Dendritic cell treated with granulocyte-macrophage colony-stimulating factor and Interleukin-4, amounts not matched to agents 40 ng/mL and 50 ng/mL, for 4 days (primary cell): ENCODE measurements at regions not wholly inside any gene's neighbourhood (a gene's known extent, or its start where the extent isn't known, plus 50 kb on each side); places are given as distances from the start of the nearest gene placed in this dataset.

ENCODE experiments used
- H3K27ac Mint-ChIP-seq: one replicate; pipeline ENCODE4 v1.8.0; 2022; ENCODE audit warnings: mild to moderate bottlenecking, mixed read lengths
- H3K27me3 Mint-ChIP-seq: one replicate; pipeline ENCODE4 v1.8.0; 2022; ENCODE audit warnings: mild to moderate bottlenecking, mixed read lengths
- H3K36me3 Mint-ChIP-seq: one replicate; pipeline ENCODE4 v1.8.0; 2022; ENCODE audit warnings: low read depth, mixed read lengths
- H3K4me1 Mint-ChIP-seq: one replicate; pipeline ENCODE4 v1.8.0; 2022; ENCODE audit warnings: low read depth, mixed read lengths
- H3K4me3 Mint-ChIP-seq: one replicate; pipeline ENCODE4 v1.8.0; 2022; ENCODE audit warnings: mild to moderate bottlenecking, moderate library complexity, mixed read lengths
- H3K9me3 Mint-ChIP-seq: one replicate; pipeline ENCODE4 v1.8.0; 2022; ENCODE audit warnings: mixed read lengths
- intact Hi-C: fragments of 100-400 bp; cut with micrococcal nuclease; formaldehyde crosslinking; loops from one replicate; pipeline ENCODE4 v1.15.0; 2022

- intact Hi-C loops: no loop called here
- Mint-ChIP-seq H3K4me1 (no peaks in the 10 kb centered on the region), H3K9me3 (no peaks in the 10 kb centered on the region), H3K4me3 (no peak overlapping the region), H3K27me3 (peaks cover 3% of the 10 kb centered on the region), H3K27ac (no peak overlapping the region), H3K36me3 (no peaks in the 10 kb centered on the region)
These were observed 121.6 kb upstream of the VEPH1 start for GRCh38 chr3:157624801-157625200.

- Mint-ChIP-seq H3K36me3 (no peaks in the 10 kb centered on the region), H3K4me3 (no peak overlapping the region), H3K9me3 (no peaks in the 10 kb centered on the region), H3K27me3 (peaks cover 8% of the 10 kb centered on the region), H3K27ac (no peak overlapping the region), H3K4me1 (no peaks in the 10 kb centered on the region)
- intact Hi-C loops: loop anchor here (2.0 to 10.0 kb wide), 3 partner anchors 696 to 914 kb away; no protein-coding TSS in a partner anchor
These were observed 115.7 kb upstream of the VEPH1 start for GRCh38 chr3:157618886-157619285.

- no peaks in the 10 kb centered on the region for H3K9me3 Mint-ChIP-seq
- H3K4me1 Mint-ChIP-seq: no peaks in the 10 kb centered on the region
- no peaks in the 10 kb centered on the region for H3K36me3 Mint-ChIP-seq
- no peak overlapping the region for H3K4me3 Mint-ChIP-seq
- intact Hi-C loops: loop anchor here (2.0 to 10.0 kb wide), 3 partner anchors 697 to 915 kb away; no protein-coding TSS in a partner anchor
- peaks cover 7% of the 10 kb centered on the region for H3K27me3 Mint-ChIP-seq
- H3K27ac Mint-ChIP-seq: no peak overlapping the region
These were observed 115.0 kb upstream of the VEPH1 start for GRCh38 chr3:157618075-157618760.

GRCh38 chr3:157614896-157615295 lies 111.7 kb upstream of the VEPH1 start:
- intact Hi-C loops: loop anchor here (10.0 kb wide), 1 partner anchor 700 kb away; no protein-coding TSS in a partner anchor
- Mint-ChIP-seq H3K27me3 (peaks cover 6% of the 10 kb centered on the region), H3K36me3 (no peaks in the 10 kb centered on the region), H3K4me3 (no peak overlapping the region), H3K4me1 (peaks cover 8% of the 10 kb centered on the region), H3K27ac (no peak overlapping the region), H3K9me3 (peaks cover 11% of the 10 kb centered on the region)

- intact Hi-C loops: loop anchor here (10.0 kb wide), 1 partner anchor 703 kb away; no protein-coding TSS in a partner anchor
- H3K9me3 Mint-ChIP-seq: peaks cover 11% of the 10 kb centered on the region
- H3K27ac Mint-ChIP-seq: no peak overlapping the region
- peaks cover 11% of the 10 kb centered on the region for H3K4me1 Mint-ChIP-seq
- peaks cover 21% of the 10 kb centered on the region for H3K27me3 Mint-ChIP-seq
- H3K4me3 Mint-ChIP-seq: no peak overlapping the region
- H3K36me3 Mint-ChIP-seq: no peaks in the 10 kb centered on the region
These were observed 108.4 kb upstream of the VEPH1 start for GRCh38 chr3:157611536-157612076.

- peaks cover 16% of the 10 kb centered on the region for H3K4me1 Mint-ChIP-seq
- no peak overlapping the region for H3K4me3 Mint-ChIP-seq
- no peaks in the 10 kb centered on the region for H3K36me3 Mint-ChIP-seq
- H3K27ac Mint-ChIP-seq: no peak overlapping the region
- peaks cover 11% of the 10 kb centered on the region for H3K9me3 Mint-ChIP-seq
- peaks cover 22% of the 10 kb centered on the region for H3K27me3 Mint-ChIP-seq
- intact Hi-C loops: loop anchor here (10.0 kb wide), 1 partner anchor 704 kb away; no protein-coding TSS in a partner anchor
These were observed 107.8 kb upstream of the VEPH1 start for GRCh38 chr3:157610876-157611535.

- Mint-ChIP-seq H3K4me3 (no peak overlapping the region), H3K27ac (no peak overlapping the region), H3K36me3 (no peaks in the 10 kb centered on the region), H3K4me1 (peaks cover 16% of the 10 kb centered on the region), H3K9me3 (peaks cover 11% of the 10 kb centered on the region), H3K27me3 (peaks cover 20% of the 10 kb centered on the region)
- intact Hi-C loops: no loop called here
These were observed 104.7 kb upstream of the VEPH1 start for GRCh38 chr3:157607826-157608405.

- peak overlapping the region; percentile 34 for H3K4me3 Mint-ChIP-seq
- H3K36me3 Mint-ChIP-seq: no peaks in the 10 kb centered on the region
- no peak overlapping the region for H3K27ac Mint-ChIP-seq
- H3K4me1 Mint-ChIP-seq: peaks cover 16% of the 10 kb centered on the region
- H3K9me3 Mint-ChIP-seq: peaks cover 11% of the 10 kb centered on the region
- intact Hi-C loops: no loop called here
- peaks cover 20% of the 10 kb centered on the region for H3K27me3 Mint-ChIP-seq
These were observed 103.6 kb upstream of the VEPH1 start for GRCh38 chr3:157606852-157607197.

- no peak overlapping the region for H3K27ac Mint-ChIP-seq
- peaks cover 7% of the 10 kb centered on the region for H3K9me3 Mint-ChIP-seq
- peaks cover 20% of the 10 kb centered on the region for H3K27me3 Mint-ChIP-seq
- intact Hi-C loops: no loop called here
- no peaks in the 10 kb centered on the region for H3K36me3 Mint-ChIP-seq
- peaks cover 13% of the 10 kb centered on the region for H3K4me1 Mint-ChIP-seq
- H3K4me3 Mint-ChIP-seq: peak overlapping the region; percentile 34
These were observed 103.0 kb upstream of the VEPH1 start for GRCh38 chr3:157606011-157606851.

- H3K36me3 Mint-ChIP-seq: no peaks in the 10 kb centered on the region
- H3K4me3 Mint-ChIP-seq: no peak overlapping the region
- H3K9me3 Mint-ChIP-seq: no peaks in the 10 kb centered on the region
- H3K27me3 Mint-ChIP-seq: peaks cover 20% of the 10 kb centered on the region
- peaks cover 8% of the 10 kb centered on the region for H3K4me1 Mint-ChIP-seq
- intact Hi-C loops: no loop called here
- no peak overlapping the region for H3K27ac Mint-ChIP-seq
These were observed 102.1 kb upstream of the VEPH1 start for GRCh38 chr3:157605356-157605755.

- intact Hi-C loops: no loop called here
- no peaks in the 10 kb centered on the region for H3K9me3 Mint-ChIP-seq
These were observed 99.2 kb upstream of the VEPH1 start for GRCh38 chr3:157602424-157602823.

GRCh38 chr3:157595259-157595658 lies 92.0 kb upstream of the VEPH1 start:
- Mint-ChIP-seq H3K4me3 (no peak overlapping the region), H3K4me1 (no peaks in the 10 kb centered on the region), H3K27ac (no peak overlapping the region), H3K9me3 (no peaks in the 10 kb centered on the region), H3K27me3 (peaks cover 4% of the 10 kb centered on the region), H3K36me3 (no peaks in the 10 kb centered on the region)
- intact Hi-C loops: no loop called here

More at GRCh38 chr3:157602424-157602823, 99.2 kb upstream of the VEPH1 start:
- Mint-ChIP-seq H3K4me1 (peaks cover 8% of the 10 kb centered on the region), H3K4me3 (no peak overlapping the region), H3K27ac (no peak overlapping the region), H3K36me3 (no peaks in the 10 kb centered on the region), H3K27me3 (peaks cover 5% of the 10 kb centered on the region)

GRCh38 chr3:157594413-157594812 lies 91.2 kb upstream of the VEPH1 start:
- Mint-ChIP-seq H3K27ac (no peak overlapping the region), H3K4me1 (no peaks in the 10 kb centered on the region), H3K27me3 (peaks cover 4% of the 10 kb centered on the region), H3K4me3 (no peak overlapping the region), H3K9me3 (no peaks in the 10 kb centered on the region), H3K36me3 (no peaks in the 10 kb centered on the region)
- intact Hi-C loops: no loop called here
